ENCODE measurements at regions not wholly inside any gene's neighbourhood (a gene's known extent, or its start where the extent isn't known, plus 50 kb on each side); places are given as distances from the start of the nearest gene placed in this dataset.
A peak's percentile ranks its signal among the peaks of the same experiment; 100 is the strongest.

DNA sequence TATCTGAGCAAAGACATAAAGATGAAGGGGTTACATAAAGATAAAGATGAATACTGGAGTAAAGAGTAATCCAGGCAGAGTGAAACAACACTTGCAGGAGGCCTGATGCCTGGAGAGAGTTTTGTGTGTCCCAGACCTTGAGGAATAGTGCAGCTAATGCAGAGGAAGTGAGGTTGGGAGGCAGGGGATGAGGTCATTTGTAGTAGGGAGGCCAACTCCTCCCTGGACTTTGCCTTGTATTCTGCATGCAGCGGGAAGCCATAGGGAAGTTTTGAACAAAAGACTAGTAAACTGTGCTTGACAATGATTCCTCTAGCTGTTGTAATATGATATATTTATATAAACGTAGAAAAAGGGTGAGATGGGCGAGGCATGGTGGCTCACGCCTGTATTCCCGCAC lies 356.6 kb downstream of the KCNJ2 start:
- H3K9me3 ChIP-seq, result no peaks in the 10 kb centered on the region
- peaks cover 0 to 4% of the 10 kb centered on the region in 2 donors for H3K27me3 ChIP-seq
- H3K4me1 ChIP-seq, result peaks cover 0 to 8% (median 0%) of the 10 kb centered on the region in 4 donors
- H3K27ac ChIP-seq, result no peak overlapping the region
- DNase-seq, result no peak
- H3K4me3 ChIP-seq, result no peak overlapping the region
- H3K36me3 ChIP-seq, result no peaks in the 10 kb centered on the region
- intact Hi-C loops (cut with DNase I), result no loop called here
- TF ChIP-seq POLR2A (IDR thresholded peaks at IDR 0.05), result no peak
- TF ChIP-seq CTCF (IDR thresholded peaks at IDR 0.05), result no peak
- WGBS (ENCODE audit: insufficient coverage, low coverage, low lambda C conversion rate, missing lambda C conversion rate), result 74% methylated on average over 5 of the region's 5 CpGs
- ATAC-seq, result no peak

GRCh38 chr17:70527364-70527888 lies 358.1 kb downstream of the KCNJ2 start:
- H3K27me3 ChIP-seq, result peaks cover 0 to 4% of the 10 kb centered on the region in 2 donors
- no peak for DNase-seq
- H3K4me3 ChIP-seq, result no peak overlapping the region
- intact Hi-C loops (cut with DNase I), result no loop called here
- H3K9me3 ChIP-seq, result no peaks in the 10 kb centered on the region
- 50% methylated on average over 3 of the region's 3 CpGs for WGBS (ENCODE audit: insufficient coverage, low coverage, low lambda C conversion rate, missing lambda C conversion rate)
- peak; percentile 46 to 58 (median 54) for ATAC-seq
- H3K27ac ChIP-seq, result no peak overlapping the region
- TF ChIP-seq CTCF (IDR thresholded peaks at IDR 0.05) (no peak), POLR2A (IDR thresholded peaks at IDR 0.05) (no peak)
- H3K4me1 ChIP-seq, result no peaks in the 10 kb centered on the region
- no peaks in the 10 kb centered on the region for H3K36me3 ChIP-seq

GRCh38 chr17:70533427-70533826 lies 364.1 kb downstream of the KCNJ2 start:
- no peaks in the 10 kb centered on the region for H3K4me1 ChIP-seq
- WGBS (ENCODE audit: insufficient coverage, low coverage, low lambda C conversion rate, missing lambda C conversion rate), result 37% methylated on average over 2 of the region's 2 CpGs
- no peaks in the 10 kb centered on the region for H3K27me3 ChIP-seq
- no peaks in the 10 kb centered on the region for H3K9me3 ChIP-seq
- no peak overlapping the region for H3K27ac ChIP-seq
- H3K36me3 ChIP-seq, result no peaks in the 10 kb centered on the region
- DNase-seq (no peak), ATAC-seq (no peak)
- no peak overlapping the region for H3K4me3 ChIP-seq
- TF ChIP-seq CTCF (IDR thresholded peaks at IDR 0.05), result no peak
- no peak for TF ChIP-seq POLR2A (IDR thresholded peaks at IDR 0.05)
- intact Hi-C loops (cut with DNase I), result no loop called here

GRCh38 chr17:70535986-70536385 lies 366.7 kb downstream of the KCNJ2 start:
- H3K27me3 ChIP-seq, result no peaks in the 10 kb centered on the region
- no peak overlapping the region for H3K4me3 ChIP-seq
- no peak overlapping the region for H3K27ac ChIP-seq
- no peaks in the 10 kb centered on the region for H3K9me3 ChIP-seq
- TF ChIP-seq POLR2A (IDR thresholded peaks at IDR 0.05), result no peak
- ATAC-seq (no peak), DNase-seq (no peak)
- H3K36me3 ChIP-seq, result no peaks in the 10 kb centered on the region
- no peaks in the 10 kb centered on the region for H3K4me1 ChIP-seq
- WGBS (ENCODE audit: insufficient coverage, low coverage, low lambda C conversion rate, missing lambda C conversion rate), result no CpG with 5 or more reads among the region's 1 CpG
- intact Hi-C loops (cut with DNase I), result no loop called here

- 48% methylated on average over 7 of the region's 7 CpGs for WGBS (ENCODE audit: insufficient coverage, low coverage, low lambda C conversion rate, missing lambda C conversion rate)
- Histone ChIP-seq H3K4me3 (no peak overlapping the region), H3K36me3 (no peaks in the 10 kb centered on the region), H3K4me1 (no peaks in the 10 kb centered on the region), H3K27ac (no peak overlapping the region), H3K9me3 (no peaks in the 10 kb centered on the region), H3K27me3 (no peaks in the 10 kb centered on the region)
- DNase-seq, result no peak
- intact Hi-C loops (cut with DNase I), result no loop called here
- no peak for ATAC-seq
- no peak for TF ChIP-seq CTCF (IDR thresholded peaks at IDR 0.05)
- TF ChIP-seq POLR2A (IDR thresholded peaks at IDR 0.05), result no peak
Observed at GRCh38 chr17:70539132-70539924, 370.0 kb downstream of the KCNJ2 start.
